ENCODE measurements at regions not wholly inside any gene's neighbourhood (a gene's known extent, or its start where the extent isn't known, plus 50 kb on each side); places are given as distances from the start of the nearest gene placed in this dataset.
"Not testable (repeated sequence)": the region's sequence is repeated elsewhere in the genome, so short reads cannot be mapped to it uniquely, and the experiment has no call there.

DNA sequence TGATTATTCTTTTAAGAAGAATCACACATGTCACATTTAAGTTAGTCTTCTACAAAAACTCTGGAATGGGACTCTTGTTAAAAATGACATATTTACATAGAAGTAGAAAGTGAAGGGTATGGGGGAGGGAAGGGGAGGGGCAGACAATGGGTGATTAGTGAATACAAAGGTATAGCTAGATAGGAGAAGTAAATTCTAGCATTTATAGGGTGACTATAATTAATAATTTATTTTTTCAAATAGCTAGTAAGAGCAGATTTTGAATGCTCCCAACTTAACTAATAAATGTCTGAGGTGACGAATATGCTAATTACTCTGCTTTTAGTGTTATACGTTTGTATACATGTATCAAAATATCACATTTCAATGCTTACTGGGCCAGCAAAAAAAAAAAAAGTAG is 59.4 kb downstream of the BLTP3B start:
- Histone ChIP-seq H3K4me3 (no peak overlapping the region), H3K27ac (no peak overlapping the region)

DNA sequence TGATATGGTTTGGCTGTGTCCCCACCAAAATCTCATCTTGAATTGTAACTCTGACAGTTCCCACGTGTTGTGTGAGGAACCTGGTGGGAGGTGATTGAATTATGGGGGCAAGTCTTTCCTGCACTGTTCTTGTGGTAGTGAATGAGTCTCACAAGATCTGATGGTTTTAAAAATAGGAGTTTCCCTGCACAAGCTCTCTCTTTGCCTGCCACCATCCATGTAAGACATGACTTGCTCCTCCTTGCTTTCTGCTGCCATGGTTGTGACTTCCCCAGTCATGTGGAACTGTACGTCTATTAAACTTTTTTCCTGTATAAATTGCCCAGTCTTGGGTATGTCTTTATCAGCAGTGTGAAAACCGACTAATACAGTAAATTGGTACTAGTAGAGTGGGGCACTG is 63.9 kb downstream of the BLTP3B start:
- H3K4me3 ChIP-seq, H3K27ac ChIP-seq: not testable (repeated sequence)

DNA sequence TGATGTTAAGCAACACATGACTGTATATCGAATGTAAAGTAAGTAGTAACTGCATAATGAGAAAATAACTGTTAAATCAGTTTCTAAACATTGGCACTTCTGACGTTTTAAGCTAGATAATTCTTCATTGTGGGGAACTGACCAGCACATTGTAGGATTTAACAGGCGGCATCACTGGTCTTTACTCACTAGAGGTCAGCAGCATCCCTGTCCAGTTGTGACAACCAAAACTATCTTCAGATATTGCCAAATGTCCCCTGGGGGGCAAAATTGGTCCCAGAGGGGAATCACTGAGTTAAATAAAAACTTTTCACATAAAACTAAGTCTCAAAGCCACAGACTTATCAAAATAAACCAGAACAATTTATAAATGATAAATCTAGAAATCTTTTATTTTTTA is 65.3 kb downstream of the BLTP3B start:
- no peak overlapping the region for H3K27ac ChIP-seq

DNA sequence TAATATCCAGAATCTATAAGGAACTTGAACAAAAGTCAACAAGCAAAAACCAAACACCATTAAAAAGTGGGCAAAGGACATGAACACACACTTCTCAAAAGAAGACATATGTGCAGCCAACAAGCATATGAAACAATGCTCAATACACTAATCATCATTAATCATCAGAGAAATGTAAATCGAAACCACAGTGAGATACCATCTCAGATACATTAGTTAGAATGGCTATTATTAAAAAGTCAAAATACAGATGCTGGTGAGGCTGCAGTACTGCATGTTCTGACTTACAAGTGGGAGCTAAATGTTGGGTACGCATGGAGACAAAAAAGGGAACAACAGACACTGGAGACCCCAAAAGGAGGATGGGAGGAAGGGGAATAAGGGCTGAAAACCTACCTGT is 67.1 kb downstream of the BLTP3B start:
- no peak overlapping the region for H3K4me3 ChIP-seq

More for the DNA sequence above, 65.3 kb downstream of the BLTP3B start:
- H3K4me3 ChIP-seq = no peak overlapping the region

DNA sequence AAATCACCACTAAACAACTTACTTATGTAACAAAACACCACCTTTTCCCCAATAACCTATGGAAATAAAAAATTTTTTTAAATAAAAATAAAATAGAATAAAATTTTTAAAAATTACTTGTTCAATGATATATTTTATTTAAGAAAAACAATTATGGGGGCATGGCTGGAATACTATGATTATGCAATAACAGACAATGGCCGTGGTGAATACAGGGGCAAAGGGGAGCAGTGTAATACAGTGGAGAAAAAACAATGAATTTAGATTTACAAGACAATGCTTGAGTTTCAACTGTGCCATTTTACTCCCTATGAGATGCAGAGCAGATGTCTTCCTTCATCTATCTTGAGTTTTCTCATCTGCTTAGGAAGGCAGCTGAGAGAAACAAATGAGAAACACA is 72.9 kb downstream of the BLTP3B start:
- Histone ChIP-seq H3K4me3 (no peak overlapping the region), H3K27ac (no peak overlapping the region)

More for the DNA sequence above, 67.1 kb downstream of the BLTP3B start:
- no peak overlapping the region for H3K27ac ChIP-seq

DNA sequence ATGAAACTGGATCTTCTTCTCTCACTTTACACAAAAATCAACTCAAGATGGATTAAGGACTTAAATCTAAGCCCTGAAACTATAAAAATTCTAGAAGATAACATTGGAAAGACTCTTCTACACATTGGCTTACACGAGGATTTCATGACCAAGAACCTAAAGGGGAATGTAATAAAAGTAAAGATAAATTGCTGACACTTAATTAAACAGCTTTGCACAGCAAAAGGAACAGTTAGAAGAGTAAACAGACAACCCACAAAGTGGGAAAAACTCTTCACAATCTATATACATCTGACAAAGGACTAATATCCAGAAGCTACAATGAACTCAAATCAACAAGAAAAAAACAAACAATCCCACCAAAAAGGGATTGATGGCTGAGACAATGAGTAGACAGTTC is 74.4 kb downstream of the BLTP3B start:
- H3K27ac ChIP-seq = no peak overlapping the region
- no peak overlapping the region for H3K4me3 ChIP-seq

DNA sequence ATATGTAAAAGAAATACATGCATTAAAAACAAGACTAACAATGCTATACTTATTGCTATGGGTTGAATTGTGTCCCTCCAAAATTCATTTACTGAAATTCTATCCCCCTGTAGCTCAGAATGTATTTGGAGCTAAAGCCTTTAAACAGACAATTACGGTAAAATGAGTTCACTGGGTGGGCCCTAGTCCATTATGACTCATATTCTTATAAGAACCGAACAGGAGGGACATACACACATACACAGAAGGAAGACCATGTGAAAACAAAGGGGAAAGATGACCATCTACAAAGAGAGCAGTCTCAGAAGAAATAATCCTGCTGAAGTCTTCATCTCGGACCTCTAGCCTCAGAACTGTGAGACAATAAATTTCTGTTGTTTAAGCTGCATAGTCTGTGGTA is 77.1 kb upstream of the ANKS1B start:
- Histone ChIP-seq H3K4me3 (no peak overlapping the region), H3K27ac (no peak overlapping the region)

DNA sequence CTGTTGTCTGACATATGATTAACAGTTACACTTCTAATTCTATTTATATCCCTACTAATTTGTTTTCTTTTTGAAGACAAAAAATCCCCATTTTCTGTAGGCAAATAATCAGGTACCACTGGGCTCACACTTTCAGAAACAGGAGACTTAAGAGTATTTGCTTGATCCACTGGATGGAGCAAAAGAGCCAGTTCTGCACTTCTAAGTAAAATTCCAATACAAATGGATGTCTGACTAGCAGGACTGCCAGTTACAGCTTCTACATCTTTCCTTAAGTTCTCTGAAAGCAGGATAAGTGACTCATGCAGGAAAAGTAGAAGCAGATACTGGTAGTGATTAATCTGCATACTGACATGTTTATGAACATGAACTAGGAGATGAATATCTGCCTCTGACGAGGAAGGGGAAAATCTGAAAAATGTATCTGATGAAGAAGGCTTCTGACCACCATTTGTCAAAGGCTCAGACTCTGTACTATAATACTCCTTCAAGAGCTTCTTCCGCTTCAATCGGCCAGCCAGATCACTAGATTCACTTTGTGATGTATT is 73.8 kb upstream of the ANKS1B start:
- Histone ChIP-seq H3K4me3 (no peak overlapping the region), H3K27ac (peak overlapping the region in 1 of 21 experiments; percentile 17)

DNA sequence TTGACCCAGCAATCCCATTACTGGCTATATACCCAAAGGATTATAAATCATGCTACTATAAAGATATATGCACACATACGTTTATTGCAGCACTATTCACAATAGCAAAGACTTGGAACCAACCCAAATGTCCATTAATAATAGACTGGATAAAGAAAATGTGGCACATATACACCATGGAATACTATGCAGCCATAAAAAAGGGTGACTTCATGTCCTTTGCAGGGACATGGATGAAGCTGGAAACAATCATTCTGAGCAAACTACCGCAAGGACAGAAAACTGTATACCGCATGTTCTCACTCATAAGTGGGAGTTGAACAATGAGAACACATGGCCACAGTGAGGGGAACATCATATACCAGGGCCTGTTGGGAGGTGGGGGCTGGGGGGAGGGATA is 61.5 kb upstream of the ANKS1B start:
- not testable (repeated sequence) for H3K27ac ChIP-seq, H3K4me3 ChIP-seq

DNA sequence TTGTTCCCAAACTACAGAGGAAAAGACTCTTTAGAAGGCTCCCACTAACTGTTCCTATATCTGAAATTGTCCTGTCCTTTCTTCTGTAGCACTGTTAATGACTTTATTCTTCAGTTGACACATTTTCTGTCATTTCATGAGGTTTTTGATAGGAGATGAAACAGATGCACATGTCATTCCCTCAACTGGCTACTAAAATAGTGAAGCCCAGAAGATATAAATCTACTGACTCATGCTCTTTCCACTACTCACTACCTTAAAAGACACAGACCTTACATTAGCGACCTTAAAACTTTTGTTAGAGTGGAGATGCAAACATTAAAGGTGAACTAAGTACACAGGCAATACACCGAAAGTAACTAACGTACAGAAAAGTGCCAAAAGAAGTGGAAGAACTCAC is 59.5 kb upstream of the ANKS1B start:
- H3K27ac ChIP-seq = no peak overlapping the region
- H3K4me3 ChIP-seq = no peak overlapping the region

DNA sequence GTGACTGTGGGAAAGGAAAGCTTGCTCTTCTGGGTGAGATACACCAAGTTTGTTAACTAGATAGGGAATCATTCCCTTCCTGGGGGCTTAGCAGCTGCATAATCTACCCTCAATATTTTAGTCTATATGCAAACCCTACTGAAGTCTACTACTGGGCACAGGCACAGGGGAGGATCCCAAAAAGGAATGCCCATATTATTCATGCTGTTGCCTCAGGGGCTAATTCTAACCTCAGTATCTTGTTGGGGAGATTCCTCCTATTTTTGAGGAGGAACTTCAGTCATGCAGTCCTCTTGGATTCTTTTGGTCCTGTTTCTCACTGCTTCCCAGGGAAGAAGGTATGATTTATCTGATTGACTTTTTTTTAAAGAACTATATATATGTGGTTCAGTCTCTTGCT is 58.9 kb upstream of the ANKS1B start:
- Histone ChIP-seq H3K4me3 (no peak overlapping the region), H3K27ac (no peak overlapping the region)

Measured in skin epidermis (tissue), 12 donors.